ENCODE measurements at regions not wholly inside any gene's neighbourhood (a gene's known extent, or its start where the extent isn't known, plus 50 kb on each side); places are given as distances from the start of the nearest gene placed in this dataset.
A peak's percentile ranks its signal among the peaks of the same experiment; 100 is the strongest.

DNA sequence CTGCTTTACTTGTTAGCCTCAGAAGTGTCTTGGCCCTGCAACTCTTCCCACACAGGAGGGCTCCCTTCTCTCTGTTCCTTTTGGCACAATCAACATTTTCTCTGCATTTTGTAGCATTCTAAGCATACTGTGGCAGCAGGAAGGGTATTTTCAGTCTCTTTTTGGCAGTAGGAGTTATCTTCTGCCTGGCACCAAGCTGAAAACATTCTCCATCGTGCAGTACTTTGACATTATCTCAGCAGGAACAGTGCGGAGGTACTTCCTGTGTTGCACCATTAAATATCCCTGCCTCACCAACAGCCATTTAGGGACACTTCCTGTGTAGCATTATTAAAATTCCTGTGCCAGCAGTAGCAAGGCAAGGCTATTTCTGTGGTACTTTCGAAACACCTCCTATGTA, 233.2 kb upstream of the SEMA6D start (continued):
- no peak for TF ChIP-seq ZNF619 (CRISPR knock-in tag; IDR thresholded peaks at IDR 0.05)

DNA sequence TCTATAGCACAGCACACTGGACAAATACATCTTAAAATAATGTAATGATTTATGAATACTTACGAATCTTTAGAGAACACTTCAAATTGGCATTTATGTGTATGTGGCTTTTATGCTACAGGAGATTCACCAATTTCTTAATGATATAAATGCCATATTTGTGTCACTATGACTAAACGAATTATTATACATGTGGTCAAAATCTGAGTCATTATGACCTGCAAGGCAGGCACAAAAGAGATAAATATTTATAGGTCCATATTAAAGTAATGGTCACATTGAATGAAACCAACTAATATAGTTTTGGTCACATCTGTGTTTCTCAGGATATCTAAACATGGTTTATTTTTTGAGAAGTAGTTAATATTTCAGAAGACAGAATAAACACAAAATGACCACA, 232.3 kb upstream of the SEMA6D start:
- H2AFZ ChIP-seq (ENCODE audit: low read length), result no peak overlapping the region
- H3K4me1 ChIP-seq (ENCODE audit: insufficient read depth, low read length), result no peaks in the 10 kb centered on the region
- H4K20me1 ChIP-seq (ENCODE audit: insufficient read depth, low read length), result no peaks in the 10 kb centered on the region
- no peak overlapping the region for H3K4me3 ChIP-seq (replicated peaks in 1 of 3; ENCODE audit: insufficient read depth in 1 of 3, low read depth in 2 of 3, low read length in 3 of 3)
- no peak overlapping the region for H3K4me2 ChIP-seq (ENCODE audit: low read depth, low read length)
- ATAC-seq, result no peak
- no peaks in the 10 kb centered on the region for H3K79me2 ChIP-seq (ENCODE audit: insufficient read depth, low read length)
- in situ Hi-C loops (cut with HindIII; ENCODE audit: extremely low pct_ligation_motif_present, low pct_unique_long_range_greater_than_20kb), result no loop called here
- H3K9ac ChIP-seq (ENCODE audit: insufficient read depth, low read depth, low read length), result no peak overlapping the region
- ChIA-PET POLR2A (no interaction called here), CTCF (ENCODE audit: low intra/inter-chr PET ratio, low total read pairs) (no interaction called here)
- DNase-seq (ENCODE audit: low spot score), result no peak
- no TSS peak for BruUV-seq (replicated peaks)
- intact Hi-C loops (cut with micrococcal nuclease; ENCODE audit: unreplicated experiment), result no loop called here
- TF ChIP-seq, protein P1, sequence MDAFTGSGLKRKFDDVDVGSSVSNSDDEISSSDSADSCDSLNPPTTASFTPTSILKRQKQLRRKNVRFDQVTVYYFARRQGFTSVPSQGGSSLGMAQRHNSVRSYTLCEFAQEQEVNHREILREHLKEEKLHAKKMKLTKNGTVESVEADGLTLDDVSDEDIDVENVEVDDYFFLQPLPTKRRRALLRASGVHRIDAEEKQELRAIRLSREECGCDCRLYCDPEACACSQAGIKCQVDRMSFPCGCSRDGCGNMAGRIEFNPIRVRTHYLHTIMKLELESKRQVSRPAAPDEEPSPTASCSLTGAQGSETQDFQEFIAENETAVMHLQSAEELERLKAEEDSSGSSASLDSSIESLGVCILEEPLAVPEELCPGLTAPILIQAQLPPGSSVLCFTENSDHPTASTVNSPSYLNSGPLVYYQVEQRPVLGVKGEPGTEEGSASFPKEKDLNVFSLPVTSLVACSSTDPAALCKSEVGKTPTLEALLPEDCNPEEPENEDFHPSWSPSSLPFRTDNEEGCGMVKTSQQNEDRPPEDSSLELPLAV (CRISPR knock-in tag; conservative IDR thresholded peaks at IDR 0.05; ENCODE audit: low read depth), result no peak
- no peak for TF ChIP-seq HMGA1 (CRISPR knock-in tag; conservative IDR thresholded peaks at IDR 0.05)
- TF ChIP-seq, protein P2, sequence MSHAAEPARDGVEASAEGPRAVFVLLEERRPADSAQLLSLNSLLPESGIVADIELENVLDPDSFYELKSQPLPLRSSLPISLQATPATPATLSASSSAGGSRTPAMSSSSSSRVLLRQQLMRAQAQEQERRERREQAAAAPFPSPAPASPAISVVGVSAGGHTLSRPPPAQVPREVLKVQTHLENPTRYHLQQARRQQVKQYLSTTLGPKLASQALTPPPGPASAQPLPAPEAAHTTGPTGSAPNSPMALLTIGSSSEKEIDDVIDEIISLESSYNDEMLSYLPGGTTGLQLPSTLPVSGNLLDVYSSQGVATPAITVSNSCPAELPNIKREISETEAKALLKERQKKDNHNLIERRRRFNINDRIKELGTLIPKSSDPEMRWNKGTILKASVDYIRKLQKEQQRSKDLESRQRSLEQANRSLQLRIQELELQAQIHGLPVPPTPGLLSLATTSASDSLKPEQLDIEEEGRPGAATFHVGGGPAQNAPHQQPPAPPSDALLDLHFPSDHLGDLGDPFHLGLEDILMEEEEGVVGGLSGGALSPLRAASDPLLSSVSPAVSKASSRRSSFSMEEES (CRISPR knock-in tag; IDR thresholded peaks at IDR 0.05), result no peak
- FAIRE-seq, result no peak
- WGBS (ENCODE audit: low lambda C conversion rate), result 20% methylated on average over 2 of the region's 2 CpGs
- H3K9me3 ChIP-seq (ENCODE audit: low read length), result peaks cover 69% of the 10 kb centered on the region
- no peak overlapping the region for H3K27ac ChIP-seq (ENCODE audit: extremely low read length, insufficient read depth, low read length)
- H3K36me3 ChIP-seq (replicated peaks in 1 of 2; ENCODE audit: control insufficient read depth in 1 of 2, insufficient read depth in 2 of 2, low read length in 2 of 2), result no peaks in the 10 kb centered on the region
- H3K27me3 ChIP-seq (ENCODE audit: control insufficient read depth in 1 of 2, insufficient read depth in 2 of 2, low read length in 2 of 2), result no peaks in the 10 kb centered on the region

DNA sequence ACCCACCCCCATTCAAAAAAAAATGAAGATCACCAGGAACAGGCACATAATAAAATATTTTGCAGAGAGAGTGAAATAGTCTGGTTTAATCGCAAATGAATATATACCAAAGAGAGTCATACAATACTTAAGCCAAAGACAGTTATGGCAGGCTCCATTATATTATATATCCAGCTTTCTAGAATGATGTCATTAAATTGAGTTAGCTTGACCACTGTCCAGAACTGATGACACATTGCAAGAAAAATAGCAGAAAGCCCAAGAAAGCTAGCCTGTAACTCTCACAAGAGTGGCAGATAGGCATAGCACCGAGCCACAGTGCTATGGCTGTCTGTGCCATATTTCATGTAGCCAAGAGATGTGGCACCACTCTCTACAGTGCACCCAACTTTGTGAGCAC, 231.9 kb upstream of the SEMA6D start:
- intact Hi-C loops (cut with micrococcal nuclease; ENCODE audit: unreplicated experiment) (no loop called here), in situ Hi-C loops (cut with HindIII; ENCODE audit: extremely low pct_ligation_motif_present, low pct_unique_long_range_greater_than_20kb) (no loop called here)
- Histone ChIP-seq H3K4me2 (ENCODE audit: low read depth, low read length) (no peak overlapping the region), H2AFZ (ENCODE audit: low read length) (no peak overlapping the region), H3K4me3 (replicated peaks in 1 of 3; ENCODE audit: insufficient read depth in 1 of 3, low read depth in 2 of 3, low read length in 3 of 3) (no peak overlapping the region), H3K9ac (ENCODE audit: insufficient read depth, low read depth, low read length) (no peak overlapping the region), H3K36me3 (replicated peaks in 1 of 2; ENCODE audit: control insufficient read depth in 1 of 2, insufficient read depth in 2 of 2, low read length in 2 of 2) (no peaks in the 10 kb centered on the region), H3K27me3 (ENCODE audit: control insufficient read depth in 1 of 2, insufficient read depth in 2 of 2, low read length in 2 of 2) (no peaks in the 10 kb centered on the region), H3K27ac (ENCODE audit: extremely low read length, insufficient read depth, low read length) (no peak overlapping the region), H3K9me3 (ENCODE audit: low read length) (peaks cover 64% of the 10 kb centered on the region), H3K79me2 (ENCODE audit: insufficient read depth, low read length) (no peaks in the 10 kb centered on the region), H4K20me1 (ENCODE audit: insufficient read depth, low read length) (no peaks in the 10 kb centered on the region), H3K4me1 (ENCODE audit: insufficient read depth, low read length) (no peaks in the 10 kb centered on the region)
- ChIA-PET POLR2A (no interaction called here), CTCF (ENCODE audit: low intra/inter-chr PET ratio, low total read pairs) (no interaction called here)
- BruUV-seq (replicated peaks), result no TSS peak
- WGBS (ENCODE audit: low lambda C conversion rate), result 17% methylated on average over 2 of the region's 2 CpGs
- no peak for FAIRE-seq
- TF ChIP-seq, protein P3, sequence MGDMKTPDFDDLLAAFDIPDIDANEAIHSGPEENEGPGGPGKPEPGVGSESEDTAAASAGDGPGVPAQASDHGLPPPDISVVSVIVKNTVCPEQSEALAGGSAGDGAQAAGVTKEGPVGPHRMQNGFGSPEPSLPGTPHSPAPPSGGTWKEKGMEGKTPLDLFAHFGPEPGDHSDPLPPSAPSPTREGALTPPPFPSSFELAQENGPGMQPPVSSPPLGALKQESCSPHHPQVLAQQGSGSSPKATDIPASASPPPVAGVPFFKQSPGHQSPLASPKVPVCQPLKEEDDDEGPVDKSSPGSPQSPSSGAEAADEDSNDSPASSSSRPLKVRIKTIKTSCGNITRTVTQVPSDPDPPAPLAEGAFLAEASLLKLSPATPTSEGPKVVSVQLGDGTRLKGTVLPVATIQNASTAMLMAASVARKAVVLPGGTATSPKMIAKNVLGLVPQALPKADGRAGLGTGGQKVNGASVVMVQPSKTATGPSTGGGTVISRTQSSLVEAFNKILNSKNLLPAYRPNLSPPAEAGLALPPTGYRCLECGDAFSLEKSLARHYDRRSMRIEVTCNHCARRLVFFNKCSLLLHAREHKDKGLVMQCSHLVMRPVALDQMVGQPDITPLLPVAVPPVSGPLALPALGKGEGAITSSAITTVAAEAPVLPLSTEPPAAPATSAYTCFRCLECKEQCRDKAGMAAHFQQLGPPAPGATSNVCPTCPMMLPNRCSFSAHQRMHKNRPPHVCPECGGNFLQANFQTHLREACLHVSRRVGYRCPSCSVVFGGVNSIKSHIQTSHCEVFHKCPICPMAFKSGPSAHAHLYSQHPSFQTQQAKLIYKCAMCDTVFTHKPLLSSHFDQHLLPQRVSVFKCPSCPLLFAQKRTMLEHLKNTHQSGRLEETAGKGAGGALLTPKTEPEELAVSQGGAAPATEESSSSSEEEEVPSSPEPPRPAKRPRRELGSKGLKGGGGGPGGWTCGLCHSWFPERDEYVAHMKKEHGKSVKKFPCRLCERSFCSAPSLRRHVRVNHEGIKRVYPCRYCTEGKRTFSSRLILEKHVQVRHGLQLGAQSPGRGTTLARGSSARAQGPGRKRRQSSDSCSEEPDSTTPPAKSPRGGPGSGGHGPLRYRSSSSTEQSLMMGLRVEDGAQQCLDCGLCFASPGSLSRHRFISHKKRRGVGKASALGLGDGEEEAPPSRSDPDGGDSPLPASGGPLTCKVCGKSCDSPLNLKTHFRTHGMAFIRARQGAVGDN (CRISPR knock-in tag; IDR thresholded peaks at IDR 0.05), result no peak
- peak; percentile 70 for TF ChIP-seq ATF7 (IDR thresholded peaks at IDR 0.05)
- no peak for TF ChIP-seq ATF7 (CRISPR knock-in tag; IDR thresholded peaks at IDR 0.05)
- no peak for ATAC-seq
- DNase-seq (ENCODE audit: low spot score), result no peak
